T-cell (primary cell): ENCODE measurements at regions not wholly inside any gene's neighbourhood (a gene's known extent, or its start where the extent isn't known, plus 50 kb on each side); places are given as distances from the start of the nearest gene placed in this dataset.

ENCODE experiments used
- ATAC-seq, 4 experiments: fragments of 200-7000 bp in 3 of 4; fragments of 150-1000 bp in 1 of 4; cut with Tn5 transposase; replicated peaks in 1 of 4; 1 replicate in 3 of 4; 2 replicates in 1 of 4; pipeline ENCODE4 v1.10.0; 2021; ENCODE audit warnings: moderate library complexity in 3 of 4, mild to moderate bottlenecking in 2 of 4, moderate number of reproducible peaks in 1 of 4
- CTCF ChIA-PET, 2 donors: fragments of 300-600 bp; sonication (Branson Sonifier 250); formaldehyde crosslinking; loops; one replicate each; lab custom pipeline; 2022; ENCODE audit warnings: antibody characterized with exemption in 2 of 2; lab: Charles Lee
- POLR2A ChIA-PET, 2 donors: fragments of 300-600 bp; sonication (Branson Sonifier 250); formaldehyde crosslinking; loops; one replicate each; lab custom pipeline; 2022; ENCODE audit warnings: antibody characterized with exemption in 2 of 2; lab: Charles Lee
- DNase-seq, 35 experiments: peaks; one replicate each; pipeline versions ENCODE4 v3.0.0 to v3.0.0-alpha.2; 2013 to 2023
- H3K27ac ChIP-seq: one replicate; pipeline ENCODE4 v1.5.1; 2013; ENCODE audit warnings: low read length
- H3K27me3 ChIP-seq, 2 experiments: replicated peaks in 1 of 2; 1 replicate in 1 of 2; 2 replicates in 1 of 2; pipeline versions ENCODE4 v1.6.1 to v1.7.0; 2013; ENCODE audit warnings: low read length in 1 of 2, mixed read lengths in 1 of 2; ENCODE audit not compliant: control insufficient read depth in 2 of 2, insufficient read depth in 2 of 2; ENCODE audit errors: extremely low read depth in 1 of 2
- H3K36me3 ChIP-seq, 2 donors: 1 replicate in 1 of 2; 2 replicates in 1 of 2; pipeline versions ENCODE4 v1.6.1 to v1.7.0; 2013; ENCODE audit warnings: low read length in 1 of 2; ENCODE audit not compliant: control insufficient read depth in 2 of 2, insufficient read depth in 1 of 2; ENCODE audit errors: extremely low read depth in 1 of 2
- H3K4me1 ChIP-seq, 2 experiments: 1 replicate in 1 of 2; 2 replicates in 1 of 2; pipeline versions ENCODE4 v1.6.1 to v1.7.0; 2013; ENCODE audit warnings: low read length in 2 of 2, mixed read lengths in 1 of 2; ENCODE audit not compliant: insufficient read depth in 2 of 2, control insufficient read depth in 1 of 2; ENCODE audit errors: extremely low read depth in 1 of 2
- H3K4me3 ChIP-seq, 2 donors: 1 replicate in 1 of 2; 2 replicates in 1 of 2; pipeline versions ENCODE4 v1.5.1 to v1.7.0; 2013; ENCODE audit warnings: mild to moderate bottlenecking in 2 of 2, low read length in 1 of 2, moderate library complexity in 1 of 2; ENCODE audit not compliant: control insufficient read depth in 1 of 2; ENCODE audit errors: extremely low read depth in 1 of 2
- H3K9me3 ChIP-seq: 2 replicates; pipeline ENCODE4 v1.7.0; 2013
- H3K27ac Mint-ChIP-seq, 2 donors: one replicate each; pipeline ENCODE4 v1.8.0; 2020 to 2021; ENCODE audit warnings: mild to moderate bottlenecking in 2 of 2, mixed read lengths in 2 of 2
- H3K27me3 Mint-ChIP-seq, 2 donors: one replicate each; pipeline ENCODE4 v1.8.0; 2021 to 2022; ENCODE audit warnings: mixed read lengths in 2 of 2
- H3K36me3 Mint-ChIP-seq: one replicate; pipeline ENCODE4 v1.8.0; 2021; ENCODE audit warnings: mixed read lengths
- H3K4me1 Mint-ChIP-seq, 3 donors: one replicate each; pipeline ENCODE4 v1.8.0; 2020 to 2022; ENCODE audit warnings: mixed read lengths in 3 of 3, mild to moderate bottlenecking in 1 of 3
- H3K4me3 Mint-ChIP-seq, 3 donors: one replicate each; pipeline ENCODE4 v1.8.0; 2020 to 2022; ENCODE audit warnings: mild to moderate bottlenecking in 3 of 3, mixed read lengths in 3 of 3, moderate library complexity in 3 of 3
- H3K9me3 Mint-ChIP-seq, 3 donors: one replicate each; pipeline ENCODE4 v1.8.0; 2020 to 2022; ENCODE audit warnings: mixed read lengths in 3 of 3
- WGBS: methylation state at CpG from one replicate; pipeline ENCODE4 v1.1.5; 2013; ENCODE audit warnings: missing lambda C conversion rate; ENCODE audit not compliant: insufficient coverage; 5-methylcytosine and 5-hydroxymethylcytosine counted together

GRCh38 chr18:46388286-46388685 is 268.7 kb downstream of the LOXHD1 start:
- Histone ChIP-seq H3K4me3 (no peak overlapping the region), H3K27ac (no peak overlapping the region), H3K4me1 (no peaks in the 10 kb centered on the region), H3K9me3 (no peaks in the 10 kb centered on the region), H3K27me3 (peaks cover 0 to 11% of the 10 kb centered on the region in 2 experiments), H3K36me3 (no peaks in the 10 kb centered on the region)
- ChIA-PET CTCF (no interaction called here), POLR2A (no interaction called here)
- no peaks in the 10 kb centered on the region for H3K4me1 Mint-ChIP-seq
- WGBS = 70% methylated on average over 5 of the region's 6 CpGs
- no peaks in the 10 kb centered on the region for H3K36me3 Mint-ChIP-seq
- no peaks in the 10 kb centered on the region for H3K9me3 Mint-ChIP-seq
- no peaks in the 10 kb centered on the region for H3K27me3 Mint-ChIP-seq
- DNase-seq (no peak), ATAC-seq (no peak)
- no peak overlapping the region for H3K4me3 Mint-ChIP-seq
- H3K27ac Mint-ChIP-seq = no peak overlapping the region

- H3K36me3 ChIP-seq = no peaks in the 10 kb centered on the region
- ChIA-PET CTCF (no interaction called here), POLR2A (no interaction called here)
- no peaks in the 10 kb centered on the region for H3K9me3 ChIP-seq
- no peaks in the 10 kb centered on the region for H3K9me3 Mint-ChIP-seq
- 90% methylated on average over 5 of the region's 9 CpGs for whole genome bisulfite sequencing
- H3K27me3 Mint-ChIP-seq = no peaks in the 10 kb centered on the region
- H3K27ac Mint-ChIP-seq = no peak overlapping the region
- H3K36me3 Mint-ChIP-seq = no peaks in the 10 kb centered on the region
- peak in 1 of 4 experiments; percentile 11 for ATAC-seq
- H3K4me3 ChIP-seq = no peak overlapping the region
- peaks cover 0 to 4% (median 1%) of the 10 kb centered on the region in 3 donors for H3K4me1 Mint-ChIP-seq
- H3K4me1 ChIP-seq = no peaks in the 10 kb centered on the region
- no peak overlapping the region for H3K27ac ChIP-seq
- peaks cover 0 to 7% of the 10 kb centered on the region in 2 experiments for H3K27me3 ChIP-seq
- H3K4me3 Mint-ChIP-seq = no peak overlapping the region
- no peak for DNase-seq
These were observed 264.4 kb downstream of the LOXHD1 start for GRCh38 chr18:46392576-46392975.

- ATAC-seq = no peak
- no peak for DNase-seq
- Histone ChIP-seq H3K4me1 (peaks cover 0 to 2% of the 10 kb centered on the region in 2 experiments), H3K27me3 (peaks cover 0 to 7% of the 10 kb centered on the region in 2 experiments), H3K27ac (no peak overlapping the region), H3K36me3 (no peaks in the 10 kb centered on the region), H3K4me3 (no peak overlapping the region), H3K9me3 (no peaks in the 10 kb centered on the region)
- H3K36me3 Mint-ChIP-seq = no peaks in the 10 kb centered on the region
- no peak overlapping the region for H3K27ac Mint-ChIP-seq
- ChIA-PET POLR2A (interaction anchor here in 1 of 2 donors (0.6 kb wide), 1 partner anchor 61 kb away, joined by 9 read pairs; no protein-coding TSS in a partner anchor), CTCF (no interaction called here)
- H3K4me3 Mint-ChIP-seq = no peak overlapping the region
- WGBS = 79% methylated on average over 6 of the region's 8 CpGs
- H3K4me1 Mint-ChIP-seq = peaks cover 0 to 8% (median 4%) of the 10 kb centered on the region in 3 donors
- H3K9me3 Mint-ChIP-seq = no peaks in the 10 kb centered on the region
- H3K27me3 Mint-ChIP-seq = no peaks in the 10 kb centered on the region
These were observed 263.8 kb downstream of the LOXHD1 start for GRCh38 chr18:46393230-46393629.

- no peaks in the 10 kb centered on the region for H3K9me3 Mint-ChIP-seq
- no peak overlapping the region for H3K4me3 ChIP-seq
- no peaks in the 10 kb centered on the region for H3K36me3 Mint-ChIP-seq
- peaks cover 0 to 7% of the 10 kb centered on the region in 2 experiments for H3K27me3 ChIP-seq
- no peak overlapping the region for H3K27ac ChIP-seq
- no peaks in the 10 kb centered on the region for H3K27me3 Mint-ChIP-seq
- H3K36me3 ChIP-seq = no peaks in the 10 kb centered on the region
- CTCF ChIA-PET = interaction anchor here in 1 of 2 donors (0.6 kb wide), 1 partner anchor 30 kb away, joined by 3 read pairs; no protein-coding TSS in a partner anchor
- POLR2A ChIA-PET = interaction anchor here in 1 of 2 donors (0.6 kb wide), 1 partner anchor 60 kb away, joined by 9 read pairs; no protein-coding TSS in a partner anchor
- no peaks in the 10 kb centered on the region for H3K9me3 ChIP-seq
- ATAC-seq (no peak), DNase-seq (no peak)
- 100% methylated on average over 2 of the region's 6 CpGs for WGBS
- H3K27ac Mint-ChIP-seq = no peak overlapping the region
- H3K4me3 Mint-ChIP-seq = no peak overlapping the region
- peaks cover 0 to 5% of the 10 kb centered on the region in 2 experiments for H3K4me1 ChIP-seq
- peaks cover 0 to 8% (median 4%) of the 10 kb centered on the region in 3 donors for H3K4me1 Mint-ChIP-seq
These were observed 263.1 kb downstream of the LOXHD1 start for GRCh38 chr18:46393961-46394360.

GRCh38 chr18:46395795-46396194 is 261.2 kb downstream of the LOXHD1 start:
- peaks cover 0 to 5% of the 10 kb centered on the region in 2 experiments for H3K4me1 ChIP-seq
- Mint-ChIP-seq H3K27ac (no peak overlapping the region), H3K36me3 (no peaks in the 10 kb centered on the region), H3K27me3 (no peaks in the 10 kb centered on the region), H3K9me3 (no peaks in the 10 kb centered on the region), H3K4me3 (no peak overlapping the region), H3K4me1 (peaks cover 0 to 8% (median 4%) of the 10 kb centered on the region in 3 donors)
- DNase-seq (no peak), ATAC-seq (no peak)
- H3K36me3 ChIP-seq = no peaks in the 10 kb centered on the region
- no peak overlapping the region for H3K4me3 ChIP-seq
- WGBS = 79% methylated on average over 4 of the region's 4 CpGs
- ChIA-PET POLR2A (no interaction called here), CTCF (no interaction called here)
- H3K27ac ChIP-seq = no peak overlapping the region
- no peaks in the 10 kb centered on the region for H3K9me3 ChIP-seq
- H3K27me3 ChIP-seq = peaks cover 0 to 11% of the 10 kb centered on the region in 2 experiments

- ATAC-seq (no peak), DNase-seq (no peak)
- CTCF ChIA-PET = no interaction called here
- Histone ChIP-seq H3K27ac (peak overlapping the region; percentile 34), H3K4me1 (peaks cover 0 to 5% of the 10 kb centered on the region in 2 experiments), H3K27me3 (peaks cover 0 to 7% of the 10 kb centered on the region in 2 experiments), H3K9me3 (no peaks in the 10 kb centered on the region), H3K36me3 (no peaks in the 10 kb centered on the region), H3K4me3 (no peak overlapping the region)
- POLR2A ChIA-PET = no interaction called here
- H3K27me3 Mint-ChIP-seq = no peaks in the 10 kb centered on the region
- H3K36me3 Mint-ChIP-seq = no peaks in the 10 kb centered on the region
- no peaks in the 10 kb centered on the region for H3K9me3 Mint-ChIP-seq
- no peak overlapping the region for H3K4me3 Mint-ChIP-seq
- peaks cover 0 to 8% (median 4%) of the 10 kb centered on the region in 3 donors for H3K4me1 Mint-ChIP-seq
- H3K27ac Mint-ChIP-seq = no peak overlapping the region
These were observed 259.8 kb downstream of the LOXHD1 start for GRCh38 chr18:46397174-46397573.
